ENCODE measurements at regions not wholly inside any gene's neighbourhood (a gene's known extent, or its start where the extent isn't known, plus 50 kb on each side); places are given as distances from the start of the nearest gene placed in this dataset.

GRCh38 chr11:20303391-20303965, 60.0 kb upstream of the HTATIP2 start:
- TF ChIP-seq CTCF (conservative IDR thresholded peaks at IDR 0.05; ENCODE audit: low read depth, low read length) (no peak), EZH2 (IDR thresholded peaks at IDR 0.05; ENCODE audit: low read length, unreplicated experiment) (no peak)
